ENCODE measurements at regions not wholly inside any gene's neighbourhood (a gene's known extent, or its start where the extent isn't known, plus 50 kb on each side); places are given as distances from the start of the nearest gene placed in this dataset.

DNA sequence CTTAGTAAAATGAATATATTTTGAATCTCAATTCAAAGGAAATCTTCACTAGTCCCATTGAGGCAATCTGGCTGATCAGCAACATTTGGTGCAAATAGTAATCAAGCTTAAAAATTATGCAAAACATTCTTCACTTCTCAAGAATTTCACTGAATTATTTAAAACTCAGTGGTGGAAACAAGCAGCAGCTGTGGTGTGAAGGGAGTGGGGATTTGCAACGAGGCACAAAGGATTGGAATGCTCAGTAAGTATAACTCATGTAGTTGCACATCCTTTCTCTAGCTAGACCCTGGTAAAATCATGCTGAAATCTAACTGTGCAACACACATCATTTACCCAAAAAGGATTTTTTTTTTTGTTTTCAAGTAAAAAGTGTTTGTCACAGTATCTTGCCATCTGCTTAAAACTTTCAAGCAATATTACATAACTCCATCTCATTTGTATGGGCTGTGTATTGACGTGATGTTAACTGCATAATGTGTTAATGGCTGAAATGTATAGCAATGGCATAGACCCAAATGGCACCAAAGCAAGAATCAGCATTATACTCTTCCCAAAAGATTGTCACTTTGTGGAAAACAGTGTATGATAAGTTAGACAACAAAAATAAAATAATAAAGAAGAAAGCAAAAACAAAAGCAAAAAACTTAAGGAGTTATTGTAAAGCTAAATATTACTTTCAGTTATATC is 816.6 kb downstream of the EPHA3 start:
- no peak for TF ChIP-seq EZH2 (IDR thresholded peaks at IDR 0.05; ENCODE audit: borderline replicate concordance)
- TF ChIP-seq, protein P1, sequence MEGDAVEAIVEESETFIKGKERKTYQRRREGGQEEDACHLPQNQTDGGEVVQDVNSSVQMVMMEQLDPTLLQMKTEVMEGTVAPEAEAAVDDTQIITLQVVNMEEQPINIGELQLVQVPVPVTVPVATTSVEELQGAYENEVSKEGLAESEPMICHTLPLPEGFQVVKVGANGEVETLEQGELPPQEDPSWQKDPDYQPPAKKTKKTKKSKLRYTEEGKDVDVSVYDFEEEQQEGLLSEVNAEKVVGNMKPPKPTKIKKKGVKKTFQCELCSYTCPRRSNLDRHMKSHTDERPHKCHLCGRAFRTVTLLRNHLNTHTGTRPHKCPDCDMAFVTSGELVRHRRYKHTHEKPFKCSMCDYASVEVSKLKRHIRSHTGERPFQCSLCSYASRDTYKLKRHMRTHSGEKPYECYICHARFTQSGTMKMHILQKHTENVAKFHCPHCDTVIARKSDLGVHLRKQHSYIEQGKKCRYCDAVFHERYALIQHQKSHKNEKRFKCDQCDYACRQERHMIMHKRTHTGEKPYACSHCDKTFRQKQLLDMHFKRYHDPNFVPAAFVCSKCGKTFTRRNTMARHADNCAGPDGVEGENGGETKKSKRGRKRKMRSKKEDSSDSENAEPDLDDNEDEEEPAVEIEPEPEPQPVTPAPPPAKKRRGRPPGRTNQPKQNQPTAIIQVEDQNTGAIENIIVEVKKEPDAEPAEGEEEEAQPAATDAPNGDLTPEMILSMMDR (IDR thresholded peaks at IDR 0.05; ENCODE audit: poor library complexity) = no peak

Data from hepatocyte (in vitro differentiated cells).